Transverse colon (tissue), 4 donors: ENCODE measurements at regions not wholly inside any gene's neighbourhood (a gene's known extent, or its start where the extent isn't known, plus 50 kb on each side); places are given as distances from the start of the nearest gene placed in this dataset.

Experiments
- EP300 ChIP-seq: sonication (generic); formaldehyde crosslinking; IDR thresholded peaks from one replicate; pipeline ENCODE4 v1.6.1; 2017; ENCODE audit warnings: antibody characterized with exemption, low read depth
- POLR2A ChIP-seq: fragments of 450-650 bp; IDR thresholded peaks from one replicate; pipeline ENCODE4 v1.6.1; 2016; ENCODE audit warnings: antibody characterized with exemption, mild to moderate bottlenecking, moderate library complexity
- POLR2AphosphoS5 ChIP-seq, 3 donors: sonication (generic); formaldehyde crosslinking; IDR thresholded peaks; one replicate each; pipeline ENCODE4 v1.6.1; 2016; ENCODE audit warnings: antibody characterized with exemption in 3 of 3
- TF ChIP-seq, protein P1 (sequence below), 5 experiments: fragments of 200-600 bp in 3 of 5; fragments of 450-650 bp in 2 of 5; sonication (generic) in 3 of 5; IDR thresholded peaks; 1 replicate in 2 of 5; 2 replicates in 3 of 5; pipeline ENCODE4 v1.5.1; 2016 to 2017; ENCODE audit warnings: antibody characterized with exemption in 5 of 5, inconsistent platforms in 3 of 5, mild to moderate bottlenecking in 2 of 5, moderate library complexity in 1 of 5

DNA sequence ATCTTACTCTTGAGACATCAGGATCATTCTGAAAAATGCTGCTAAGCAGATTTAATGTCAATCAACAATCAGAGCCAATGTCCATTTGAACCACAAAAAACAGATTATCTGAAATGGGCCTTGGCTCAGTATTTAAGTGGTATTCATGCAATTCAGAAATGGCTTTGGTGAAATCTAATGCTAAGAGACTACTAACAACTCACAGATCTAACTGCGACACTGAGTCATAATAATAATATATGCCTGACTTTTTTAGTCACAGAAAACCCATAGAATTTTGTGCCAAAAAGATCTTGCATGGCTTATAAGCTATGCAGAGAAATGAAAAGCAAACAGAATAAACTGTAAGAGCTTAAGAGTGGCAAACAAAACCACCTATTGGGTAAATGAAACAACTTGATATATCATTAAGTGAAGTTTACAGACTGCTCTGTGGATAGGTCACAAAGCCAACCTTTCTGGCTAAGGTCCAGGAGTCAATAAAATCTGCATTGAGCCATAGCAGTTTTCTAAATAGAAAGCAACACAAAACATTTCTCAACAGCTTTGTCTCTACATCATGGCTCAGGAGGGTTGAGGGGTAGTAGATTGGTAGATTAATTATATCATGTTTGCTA, 234.3 kb downstream of the LRATD1 start:
- TF ChIP-seq POLR2A: no peak
- TF ChIP-seq, protein P1, sequence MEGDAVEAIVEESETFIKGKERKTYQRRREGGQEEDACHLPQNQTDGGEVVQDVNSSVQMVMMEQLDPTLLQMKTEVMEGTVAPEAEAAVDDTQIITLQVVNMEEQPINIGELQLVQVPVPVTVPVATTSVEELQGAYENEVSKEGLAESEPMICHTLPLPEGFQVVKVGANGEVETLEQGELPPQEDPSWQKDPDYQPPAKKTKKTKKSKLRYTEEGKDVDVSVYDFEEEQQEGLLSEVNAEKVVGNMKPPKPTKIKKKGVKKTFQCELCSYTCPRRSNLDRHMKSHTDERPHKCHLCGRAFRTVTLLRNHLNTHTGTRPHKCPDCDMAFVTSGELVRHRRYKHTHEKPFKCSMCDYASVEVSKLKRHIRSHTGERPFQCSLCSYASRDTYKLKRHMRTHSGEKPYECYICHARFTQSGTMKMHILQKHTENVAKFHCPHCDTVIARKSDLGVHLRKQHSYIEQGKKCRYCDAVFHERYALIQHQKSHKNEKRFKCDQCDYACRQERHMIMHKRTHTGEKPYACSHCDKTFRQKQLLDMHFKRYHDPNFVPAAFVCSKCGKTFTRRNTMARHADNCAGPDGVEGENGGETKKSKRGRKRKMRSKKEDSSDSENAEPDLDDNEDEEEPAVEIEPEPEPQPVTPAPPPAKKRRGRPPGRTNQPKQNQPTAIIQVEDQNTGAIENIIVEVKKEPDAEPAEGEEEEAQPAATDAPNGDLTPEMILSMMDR (IDR thresholded peaks at IDR 0.05): no peak
- no peak for TF ChIP-seq POLR2AphosphoS5 (IDR thresholded peaks at IDR 0.05)
- no peak for TF ChIP-seq EP300
